HepG2 (cell line): ENCODE measurements at regions not wholly inside any gene's neighbourhood (a gene's known extent, or its start where the extent isn't known, plus 50 kb on each side); places are given as distances from the start of the nearest gene placed in this dataset.

Experiments used
- ATAC-seq: fragments of 200-7000 bp; cut with Tn5 transposase; 3 replicates; pipeline ENCODE4 v1.9.1; 2020; ENCODE audit warnings: mild to moderate bottlenecking, moderate library complexity
- BruUV-seq: library from RNA; stranded (reverse); fragments of 400-500 nt; replicated peaks from 2 replicates; lab custom pipeline; 2021; lab: Mats Ljungman, UMichigan
- CTCF ChIA-PET: fragments of 300-600 bp; formaldehyde crosslinking; extraction: SDS; loops from one replicate; lab custom pipeline; 2021; ENCODE audit warnings: low total read pairs, inconsistent platforms, low intra/inter-chr PET ratio; lab: Yijun Ruan, JAX
- POLR2A ChIA-PET: fragments of 350-600 bp; sonication (Branson Sonifier 250); formaldehyde crosslinking; loops from one replicate; lab custom pipeline; 2020; ENCODE audit warnings: antibody characterized with exemption, inconsistent platforms; lab: Yijun Ruan, JAX
- DNase-seq: peaks from one replicate; pipeline ENCODE4 v3.0.0-alpha.2; 2015; ENCODE audit warnings: low spot score
- FAIRE-seq: peaks from 3 replicates; lab custom pipeline; 2011; peaks lifted over from hg19 to GRCh38; lab: Jason Lieb, UNC
- H2AFZ ChIP-seq: one replicate; pipeline ENCODE4 v1.6.1; 2011; ENCODE audit warnings: low read length, inconsistent platforms
- H3K27ac ChIP-seq: fragments of 300-600 bp; 3 replicates; pipeline ENCODE4 v1.8.0; 2011; ENCODE audit warnings: mixed run types, mild to moderate bottlenecking, mixed read lengths, low read length, inconsistent platforms; ENCODE audit not compliant: insufficient read depth; ENCODE audit errors: extremely low read length
- H3K27me3 ChIP-seq, 2 experiments: fragments of 200-600 bp in 1 of 2; 2 replicates in 1 of 2; 3 replicates in 1 of 2; pipeline versions ENCODE4 v1.6.0 to v1.8.0; 2011; ENCODE audit warnings: low read length in 2 of 2, mild to moderate bottlenecking in 2 of 2, moderate library complexity in 2 of 2, inconsistent platforms in 1 of 2; ENCODE audit not compliant: insufficient read depth in 2 of 2, control insufficient read depth in 1 of 2
- H3K36me3 ChIP-seq, 2 experiments: fragments of 200-600 bp in 1 of 2; replicated peaks in 1 of 2; 2 replicates in 1 of 2; 3 replicates in 1 of 2; pipeline versions ENCODE4 v1.5.1 to v1.8.0; 2011; ENCODE audit warnings: low read length in 2 of 2, inconsistent platforms in 1 of 2; ENCODE audit not compliant: insufficient read depth in 2 of 2, control insufficient read depth in 1 of 2
- H3K4me1 ChIP-seq: 2 replicates; pipeline ENCODE4 v1.5.1; 2012; ENCODE audit warnings: low read length, inconsistent platforms; ENCODE audit not compliant: insufficient read depth
- H3K4me2 ChIP-seq: 2 replicates; pipeline ENCODE4 v1.6.0; 2011; ENCODE audit warnings: low read depth, low read length, inconsistent platforms
- H3K4me3 ChIP-seq, 3 experiments: fragments of 200-600 bp in 1 of 3; sonication (generic), shearing (Covaris generic) in 1 of 3; replicated peaks in 1 of 3; 2 replicates each; pipeline ENCODE4 v1.5.1; 2011 to 2016; ENCODE audit warnings: low read length in 3 of 3, inconsistent platforms in 2 of 3, low read depth in 2 of 3, mild to moderate bottlenecking in 2 of 3, control low read depth in 1 of 3, mixed read lengths in 1 of 3; ENCODE audit not compliant: insufficient read depth in 1 of 3
- H3K79me2 ChIP-seq: one replicate; pipeline ENCODE4 v1.6.1; 2011; ENCODE audit warnings: low read length, inconsistent platforms; ENCODE audit not compliant: insufficient read depth
- H3K9ac ChIP-seq: 2 replicates; pipeline ENCODE4 v1.6.0; 2011; ENCODE audit warnings: mild to moderate bottlenecking, low read depth, low read length, inconsistent platforms; ENCODE audit not compliant: insufficient read depth
- H3K9me3 ChIP-seq: 2 replicates; pipeline ENCODE4 v1.5.1; 2012; ENCODE audit warnings: mild to moderate bottlenecking, low read length
- H4K20me1 ChIP-seq: 2 replicates; pipeline ENCODE4 v1.6.0; 2011; ENCODE audit warnings: inconsistent platforms, mild to moderate bottlenecking, low read length, moderate library complexity; ENCODE audit not compliant: insufficient read depth
- AFF4 ChIP-seq: sonication (generic); formaldehyde crosslinking; IDR thresholded peaks from 2 replicates; pipeline ENCODE4 v1.4.0; 2020; ENCODE audit warnings: missing genetic modification reagents
- CEBPZ ChIP-seq: IDR thresholded peaks from 2 replicates; pipeline ENCODE4 v1.6.1; 2012; ENCODE audit warnings: low read length, improper control_type of control experiment
- CENPT ChIP-seq: sonication (generic); formaldehyde crosslinking; IDR thresholded peaks from 2 replicates; pipeline ENCODE4 v1.8.0; 2022; ENCODE audit warnings: low read depth, mild to moderate bottlenecking, moderate library complexity, missing genetic modification reagents
- SYNCRIP ChIP-seq: fragments of 200-400 bp; formaldehyde crosslinking; IDR thresholded peaks from 2 replicates; pipeline ENCODE4 v1.6.1; 2018; ENCODE audit warnings: mild to moderate bottlenecking, low read depth, low read length; ENCODE audit not compliant: insufficient read depth
- U2AF2 ChIP-seq: fragments of 200-400 bp; formaldehyde crosslinking; IDR thresholded peaks from 2 replicates; pipeline ENCODE4 v1.6.1; 2017; ENCODE audit warnings: low read depth, mild to moderate bottlenecking, low read length
- WGBS: methylation state at CpG from one replicate; pipeline ENCODE4 v1.1.6; 2017; ENCODE audit warnings: low lambda C conversion rate; 5-methylcytosine and 5-hydroxymethylcytosine counted together
- in situ Hi-C: cut with HindIII; loops from 2 replicates; pipeline ENCODE4 v1.10.0; 2017; ENCODE audit warnings: low pct_unique_long_range_greater_than_20kb; ENCODE audit not compliant: extremely low pct_ligation_motif_present
- intact Hi-C: fragments of 100-400 bp; cut with micrococcal nuclease; formaldehyde crosslinking; loops from one replicate; pipeline ENCODE4 v1.10.0; 2022; ENCODE audit not compliant: unreplicated experiment

- intact Hi-C loops (no loop called here), in situ Hi-C loops (no loop called here)
- Histone ChIP-seq H3K4me1 (no peaks in the 10 kb centered on the region), H3K27me3 (no peaks in the 10 kb centered on the region), H2AFZ (no peak overlapping the region), H3K36me3 (no peaks in the 10 kb centered on the region), H3K79me2 (no peaks in the 10 kb centered on the region), H3K9me3 (no peaks in the 10 kb centered on the region), H4K20me1 (no peaks in the 10 kb centered on the region), H3K27ac (no peak overlapping the region), H3K4me2 (no peak overlapping the region), H3K9ac (no peak overlapping the region), H3K4me3 (no peak overlapping the region)
- no peak for TF ChIP-seq AFF4 (CRISPR knock-in tag)
- no peak for TF ChIP-seq U2AF2
- no peak for TF ChIP-seq SYNCRIP
- TF ChIP-seq CENPT (CRISPR knock-in tag) = no peak
- no peak for TF ChIP-seq CEBPZ
- WGBS = 3% methylated on average over 2 of the region's 2 CpGs
- CTCF ChIA-PET = no interaction called here
- FAIRE-seq (no peak), ATAC-seq (no peak), DNase-seq (no peak)
- POLR2A ChIA-PET = no interaction called here
- BruUV-seq = no TSS peak
Observed at GRCh38 chr3:145384307-145384706, 776.7 kb downstream of the PLOD2 start.
